MM.1S (cell line): ENCODE measurements at regions not wholly inside any gene's neighbourhood (a gene's known extent, or its start where the extent isn't known, plus 50 kb on each side); places are given as distances from the start of the nearest gene placed in this dataset.

Experiments used
- DNase-seq: peaks from one replicate; pipeline ENCODE4 v3.0.0-alpha.2; 2015
- H2AFZ ChIP-seq: fragments of 300-600 bp; sonication (generic); 2 replicates; pipeline ENCODE4 v1.6.0; 2016; ENCODE audit warnings: antibody characterized with exemption, low read length
- H3F3A ChIP-seq: fragments of 300-600 bp; sonication (generic); 2 replicates; pipeline ENCODE4 v1.6.1; 2016; ENCODE audit warnings: mild to moderate bottlenecking, antibody characterized with exemption, low read length, moderate library complexity, mixed read lengths; ENCODE audit not compliant: insufficient read depth
- H3K27ac ChIP-seq: fragments of 300-600 bp; sonication (generic); 2 replicates; pipeline ENCODE4 v1.5.1; 2016; ENCODE audit warnings: mild to moderate bottlenecking, low read length
- H3K27me3 ChIP-seq: fragments of 300-600 bp; sonication (generic); replicated peaks from 2 replicates; pipeline ENCODE4 v1.6.0; 2016; ENCODE audit warnings: low read length; ENCODE audit not compliant: insufficient read depth
- H3K36me3 ChIP-seq: fragments of 300-600 bp; sonication (generic); replicated peaks from 2 replicates; pipeline ENCODE4 v1.6.1; 2016; ENCODE audit warnings: mild to moderate bottlenecking, low read length, mixed read lengths; ENCODE audit not compliant: insufficient read depth
- H3K4me1 ChIP-seq: fragments of 300-600 bp; sonication (generic); 2 replicates; pipeline ENCODE4 v1.6.1; 2016; ENCODE audit warnings: low read length, mixed read lengths
- H3K4me2 ChIP-seq: fragments of 300-600 bp; sonication (generic); 2 replicates; pipeline ENCODE4 v1.6.0; 2016; ENCODE audit warnings: low read depth, low read length
- H3K4me3 ChIP-seq: fragments of 300-600 bp; sonication (generic); 2 replicates; pipeline ENCODE4 v1.5.1; 2016; ENCODE audit warnings: low read length, mixed read lengths
- H3K79me2 ChIP-seq: fragments of 300-600 bp; sonication (generic); 2 replicates; pipeline ENCODE4 v1.6.1; 2016; ENCODE audit warnings: mixed run types, low read length, mixed read lengths
- H3K9ac ChIP-seq: fragments of 300-600 bp; sonication (generic); 2 replicates; pipeline ENCODE4 v1.6.1; 2016; ENCODE audit warnings: low read length, mixed read lengths
- H3K9me2 ChIP-seq: fragments of 300-600 bp; sonication (generic); replicated peaks from 2 replicates; pipeline ENCODE4 v1.6.1; 2016; ENCODE audit warnings: mild to moderate bottlenecking, low read length, mixed read lengths; ENCODE audit not compliant: insufficient read depth
- H3K9me3 ChIP-seq: fragments of 300-600 bp; sonication (generic); replicated peaks from 2 replicates; pipeline ENCODE4 v1.6.1; 2016; ENCODE audit warnings: mild to moderate bottlenecking, low read length, mixed read lengths; ENCODE audit not compliant: insufficient read depth
- H4K20me1 ChIP-seq: fragments of 300-600 bp; sonication (generic); 2 replicates; pipeline ENCODE4 v1.6.1; 2016; ENCODE audit warnings: mild to moderate bottlenecking, low read length, moderate library complexity, mixed read lengths; ENCODE audit not compliant: insufficient read depth
- EZH2 ChIP-seq: fragments of 300-600 bp; sonication (generic); optimal IDR thresholded peaks from 2 replicates; pipeline ENCODE3; 2017; ENCODE audit warnings: low read depth, mild to moderate bottlenecking, antibody characterized with exemption, low read length, mixed read lengths
- EZH2phosphoT487 ChIP-seq: fragments of 300-600 bp; sonication (generic); IDR thresholded peaks from 2 replicates; pipeline ENCODE4 v1.6.1; 2018; ENCODE audit warnings: antibody characterized with exemption, low read length
- TF ChIP-seq, protein P1 (sequence below): fragments of 300-600 bp; sonication (generic); IDR thresholded peaks from 2 replicates; pipeline ENCODE4 v1.5.1; 2016; ENCODE audit warnings: antibody characterized with exemption, low read length, mixed read lengths

DNA sequence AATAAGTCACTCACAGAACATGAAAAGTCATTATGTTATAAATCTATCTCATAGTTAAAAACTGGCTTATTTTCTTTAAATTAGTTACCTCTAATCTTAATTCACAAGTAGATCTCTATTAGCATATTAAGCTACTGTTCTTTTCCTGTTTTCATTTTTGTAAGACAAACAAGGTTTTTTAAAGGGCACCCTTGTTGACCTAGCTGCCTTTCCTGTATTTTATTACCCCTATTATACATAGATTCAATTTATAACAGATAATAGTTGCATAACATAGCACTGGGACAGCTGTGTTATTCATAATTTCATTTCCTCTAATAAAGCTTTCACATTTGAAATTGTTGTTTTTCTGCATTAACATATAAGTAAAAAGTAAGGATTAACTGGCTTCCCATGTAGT is 1500.7 kb upstream of the FLRT2 start:
- TF ChIP-seq EZH2phosphoT487 (no peak), EZH2 (no peak)
- TF ChIP-seq, protein P1, sequence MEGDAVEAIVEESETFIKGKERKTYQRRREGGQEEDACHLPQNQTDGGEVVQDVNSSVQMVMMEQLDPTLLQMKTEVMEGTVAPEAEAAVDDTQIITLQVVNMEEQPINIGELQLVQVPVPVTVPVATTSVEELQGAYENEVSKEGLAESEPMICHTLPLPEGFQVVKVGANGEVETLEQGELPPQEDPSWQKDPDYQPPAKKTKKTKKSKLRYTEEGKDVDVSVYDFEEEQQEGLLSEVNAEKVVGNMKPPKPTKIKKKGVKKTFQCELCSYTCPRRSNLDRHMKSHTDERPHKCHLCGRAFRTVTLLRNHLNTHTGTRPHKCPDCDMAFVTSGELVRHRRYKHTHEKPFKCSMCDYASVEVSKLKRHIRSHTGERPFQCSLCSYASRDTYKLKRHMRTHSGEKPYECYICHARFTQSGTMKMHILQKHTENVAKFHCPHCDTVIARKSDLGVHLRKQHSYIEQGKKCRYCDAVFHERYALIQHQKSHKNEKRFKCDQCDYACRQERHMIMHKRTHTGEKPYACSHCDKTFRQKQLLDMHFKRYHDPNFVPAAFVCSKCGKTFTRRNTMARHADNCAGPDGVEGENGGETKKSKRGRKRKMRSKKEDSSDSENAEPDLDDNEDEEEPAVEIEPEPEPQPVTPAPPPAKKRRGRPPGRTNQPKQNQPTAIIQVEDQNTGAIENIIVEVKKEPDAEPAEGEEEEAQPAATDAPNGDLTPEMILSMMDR, result no peak
- Histone ChIP-seq H3K4me2 (no peak overlapping the region), H3K27ac (no peak overlapping the region), H3K9me3 (no peaks in the 10 kb centered on the region), H3K4me1 (no peaks in the 10 kb centered on the region), H3F3A (no peaks in the 10 kb centered on the region), H4K20me1 (no peaks in the 10 kb centered on the region), H3K4me3 (no peak overlapping the region), H3K9me2 (no peaks in the 10 kb centered on the region), H3K9ac (no peak overlapping the region), H2AFZ (no peak overlapping the region), H3K27me3 (no peaks in the 10 kb centered on the region), H3K79me2 (no peaks in the 10 kb centered on the region), H3K36me3 (no peaks in the 10 kb centered on the region)
- no peak for DNase-seq

GRCh38 chr14:84029720-84030119 is 1500.2 kb upstream of the FLRT2 start:
- no peak overlapping the region for H3K4me3 ChIP-seq
- H3K9ac ChIP-seq, result no peak overlapping the region
- no peaks in the 10 kb centered on the region for H4K20me1 ChIP-seq
- no peaks in the 10 kb centered on the region for H3F3A ChIP-seq
- no peak overlapping the region for H3K27ac ChIP-seq
- no peak overlapping the region for H3K4me2 ChIP-seq
- peak; percentile 7 for DNase-seq
- no peaks in the 10 kb centered on the region for H3K79me2 ChIP-seq
- no peaks in the 10 kb centered on the region for H3K4me1 ChIP-seq
- no peaks in the 10 kb centered on the region for H3K9me2 ChIP-seq
- no peaks in the 10 kb centered on the region for H3K27me3 ChIP-seq
- no peaks in the 10 kb centered on the region for H3K9me3 ChIP-seq
- TF ChIP-seq EZH2phosphoT487, result no peak
- TF ChIP-seq EZH2, result no peak
- TF ChIP-seq, protein P1, result no peak
- no peaks in the 10 kb centered on the region for H3K36me3 ChIP-seq
- no peak overlapping the region for H2AFZ ChIP-seq

DNA sequence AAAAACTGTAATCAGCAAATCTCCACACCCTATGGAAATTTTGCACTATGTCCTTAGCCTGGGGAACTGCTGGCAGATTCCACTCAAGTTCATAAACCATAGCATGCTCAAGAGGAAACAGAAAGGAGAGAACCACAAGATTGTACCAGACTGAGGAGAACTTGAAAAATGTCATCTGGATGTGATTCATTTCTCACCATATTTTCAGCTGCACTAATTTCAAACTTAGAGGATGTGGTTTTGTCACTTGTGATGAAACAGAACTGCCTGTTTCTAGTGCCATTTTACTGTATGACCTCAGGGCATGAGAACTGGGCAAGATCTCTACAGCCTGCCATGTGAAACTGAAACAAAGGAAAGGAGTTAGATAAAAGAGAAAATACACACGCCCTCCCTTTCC is 1493.1 kb upstream of the FLRT2 start:
- H3K4me1 ChIP-seq, result no peaks in the 10 kb centered on the region
- no peak overlapping the region for H3K4me2 ChIP-seq
- no peaks in the 10 kb centered on the region for H3K36me3 ChIP-seq
- no peaks in the 10 kb centered on the region for H3F3A ChIP-seq
- no peaks in the 10 kb centered on the region for H3K79me2 ChIP-seq
- H3K27ac ChIP-seq, result no peak overlapping the region
- H3K9me3 ChIP-seq, result no peaks in the 10 kb centered on the region
- TF ChIP-seq EZH2, result no peak
- TF ChIP-seq, protein P1, result no peak
- TF ChIP-seq EZH2phosphoT487, result no peak
- no peak overlapping the region for H3K9ac ChIP-seq
- peak; percentile 65 for DNase-seq
- H3K4me3 ChIP-seq, result no peak overlapping the region
- no peaks in the 10 kb centered on the region for H3K27me3 ChIP-seq
- H3K9me2 ChIP-seq, result no peaks in the 10 kb centered on the region
- no peaks in the 10 kb centered on the region for H4K20me1 ChIP-seq
- H2AFZ ChIP-seq, result no peak overlapping the region

GRCh38 chr14:84037593-84037992 is 1492.4 kb upstream of the FLRT2 start:
- Histone ChIP-seq H3K9me2 (no peaks in the 10 kb centered on the region), H3K79me2 (no peaks in the 10 kb centered on the region), H3K4me1 (no peaks in the 10 kb centered on the region), H2AFZ (no peak overlapping the region), H3K4me3 (no peak overlapping the region), H3K27ac (no peak overlapping the region), H3K27me3 (no peaks in the 10 kb centered on the region), H4K20me1 (no peaks in the 10 kb centered on the region), H3K9ac (no peak overlapping the region), H3F3A (no peaks in the 10 kb centered on the region), H3K36me3 (no peaks in the 10 kb centered on the region), H3K4me2 (no peak overlapping the region), H3K9me3 (no peaks in the 10 kb centered on the region)
- no peak for TF ChIP-seq EZH2
- TF ChIP-seq EZH2phosphoT487, result no peak
- TF ChIP-seq, protein P1, result no peak
- no peak for DNase-seq
